Ishikawa (cell line): ENCODE measurements at regions not wholly inside any gene's neighbourhood (a gene's known extent, or its start where the extent isn't known, plus 50 kb on each side); places are given as distances from the start of the nearest gene placed in this dataset.

ENCODE experiments used
- CEBPB ChIP-seq: IDR thresholded peaks from 2 replicates; pipeline ENCODE4 v1.6.1; 2012
- CREB1 ChIP-seq: IDR thresholded peaks from 2 replicates; pipeline ENCODE4 v1.6.1; 2012; ENCODE audit warnings: low read depth
- EGR1 ChIP-seq: IDR thresholded peaks from 2 replicates; pipeline ENCODE4 v1.6.1; 2012
- EP300 ChIP-seq: IDR thresholded peaks from 2 replicates; pipeline ENCODE4 v1.6.1; 2012; ENCODE audit warnings: borderline replicate concordance
- FOXM1 ChIP-seq: IDR thresholded peaks from 2 replicates; pipeline ENCODE4 v1.6.1; 2012; ENCODE audit warnings: low read depth, borderline replicate concordance
- MAX ChIP-seq: IDR thresholded peaks from 2 replicates; pipeline ENCODE4 v1.6.1; 2012
- NFIC ChIP-seq: IDR thresholded peaks from 2 replicates; pipeline ENCODE4 v1.6.1; 2012
- RAD21 ChIP-seq: IDR thresholded peaks from 2 replicates; pipeline ENCODE4 v1.6.1; 2012; ENCODE audit warnings: low read depth
- REST ChIP-seq: IDR thresholded peaks from 2 replicates; pipeline ENCODE4 v1.6.1; 2012; ENCODE audit warnings: low read depth, mild to moderate bottlenecking
- TAF1 ChIP-seq: IDR thresholded peaks from 2 replicates; pipeline ENCODE4 v1.6.1; 2012; ENCODE audit warnings: low read depth, mild to moderate bottlenecking
- TCF12 ChIP-seq: IDR thresholded peaks from 2 replicates; pipeline ENCODE4 v1.6.1; 2012; ENCODE audit warnings: low read depth
- TEAD4 ChIP-seq: IDR thresholded peaks from 2 replicates; pipeline ENCODE4 v1.6.1; 2012
- USF1 ChIP-seq: IDR thresholded peaks from 2 replicates; pipeline ENCODE4 v1.6.1; 2012
- YY1 ChIP-seq: IDR thresholded peaks from 2 replicates; pipeline ENCODE4 v1.6.1; 2012; ENCODE audit warnings: low read depth
- ZBTB7A ChIP-seq: IDR thresholded peaks from 2 replicates; pipeline ENCODE4 v1.6.1; 2012; ENCODE audit warnings: low read depth

GRCh38 chr10:130357226-130357625 lies 221.0 kb downstream of the GLRX3 start:
- TF ChIP-seq TEAD4 (no peak), CREB1 (no peak), ZBTB7A (no peak), RAD21 (no peak), FOXM1 (no peak), TAF1 (no peak), EGR1 (no peak), CEBPB (no peak), TCF12 (no peak)

GRCh38 chr10:130357951-130358350 lies 221.8 kb downstream of the GLRX3 start:
- TF ChIP-seq MAX (no peak), TCF12 (no peak), CEBPB (no peak), EGR1 (no peak), CREB1 (no peak), REST (no peak)

- no peak for TF ChIP-seq RAD21
- TF ChIP-seq CEBPB: no peak
Observed at GRCh38 chr10:130358981-130359650, 222.9 kb downstream of the GLRX3 start.

- TF ChIP-seq CREB1: no peak
- TF ChIP-seq RAD21: no peak
- TF ChIP-seq USF1: no peak
- no peak for TF ChIP-seq REST
- TF ChIP-seq EGR1: no peak
- no peak for TF ChIP-seq MAX
- TF ChIP-seq EP300: no peak
- no peak for TF ChIP-seq CEBPB
- TF ChIP-seq TEAD4: no peak
- no peak for TF ChIP-seq TCF12
- TF ChIP-seq NFIC: no peak
- no peak for TF ChIP-seq FOXM1
- no peak for TF ChIP-seq YY1
- TF ChIP-seq TAF1: no peak
- no peak for TF ChIP-seq ZBTB7A
Observed at GRCh38 chr10:130359711-130360110, 223.5 kb downstream of the GLRX3 start.

- TF ChIP-seq TEAD4 (no peak), ZBTB7A (no peak), YY1 (no peak), TCF12 (no peak), TAF1 (no peak), EP300 (no peak), REST (no peak), EGR1 (no peak), CREB1 (no peak), NFIC (no peak), MAX (no peak), RAD21 (no peak), USF1 (no peak), FOXM1 (no peak), CEBPB (no peak)
Observed at GRCh38 chr10:130360826-130361311, 224.7 kb downstream of the GLRX3 start.
